Endodermal cell (in vitro differentiated cells): ENCODE measurements at regions not wholly inside any gene's neighbourhood (a gene's known extent, or its start where the extent isn't known, plus 50 kb on each side); places are given as distances from the start of the nearest gene placed in this dataset.
A peak's percentile ranks its signal among the peaks of the same experiment; 100 is the strongest.

Source experiments
- DNase-seq: peaks from one replicate; pipeline ENCODE4 v3.0.0-alpha.2; 2017
- H3K27ac ChIP-seq: 2 replicates; pipeline ENCODE4 v1.5.1; 2013; ENCODE audit warnings: mild to moderate bottlenecking, low read depth, low read length, moderate library complexity
- H3K27me3 ChIP-seq: 2 replicates; pipeline ENCODE4 v1.6.1; 2013; ENCODE audit warnings: mild to moderate bottlenecking, low read length, moderate library complexity; ENCODE audit not compliant: insufficient read depth, control insufficient read depth, poor library complexity, severe bottlenecking
- H3K36me3 ChIP-seq: 2 replicates; pipeline ENCODE4 v1.7.0; 2013; ENCODE audit warnings: mild to moderate bottlenecking, low read length, moderate library complexity; ENCODE audit not compliant: control insufficient read depth, insufficient read depth
- H3K4me1 ChIP-seq: one replicate; pipeline ENCODE4 v1.7.0; 2013; ENCODE audit warnings: low read length; ENCODE audit not compliant: control insufficient read depth, insufficient read depth
- H3K4me3 ChIP-seq: 2 replicates; pipeline ENCODE4 v1.5.1; 2013; ENCODE audit warnings: mild to moderate bottlenecking, low read length, moderate library complexity
- H3K9ac ChIP-seq: 2 replicates; pipeline ENCODE4 v1.6.1; 2013; ENCODE audit warnings: mild to moderate bottlenecking, low read length, moderate library complexity; ENCODE audit not compliant: poor library complexity, severe bottlenecking; ENCODE audit errors: extremely low read depth
- H3K9me3 ChIP-seq: 2 replicates; pipeline ENCODE4 v1.6.1; 2013; ENCODE audit warnings: mild to moderate bottlenecking, low read length, moderate library complexity; ENCODE audit not compliant: control insufficient read depth
- H3K27ac Mint-ChIP-seq: 2 replicates; pipeline ENCODE4 v1.8.0; 2020; ENCODE audit warnings: mixed read lengths
- H3K27me3 Mint-ChIP-seq: 2 replicates; pipeline ENCODE4 v1.8.0; 2021; ENCODE audit warnings: mild to moderate bottlenecking, mixed read lengths; ENCODE audit not compliant: insufficient read depth
- H3K36me3 Mint-ChIP-seq: 2 replicates; pipeline ENCODE4 v1.8.0; 2020; ENCODE audit warnings: low read depth, mixed read lengths
- H3K4me1 Mint-ChIP-seq: 2 replicates; pipeline ENCODE4 v1.8.0; 2020; ENCODE audit warnings: mixed read lengths
- H3K4me3 Mint-ChIP-seq: 2 replicates; pipeline ENCODE4 v1.8.0; 2020; ENCODE audit warnings: mild to moderate bottlenecking, moderate library complexity, mixed read lengths
- H3K9me3 Mint-ChIP-seq: 2 replicates; pipeline ENCODE4 v1.8.0; 2020; ENCODE audit warnings: mild to moderate bottlenecking, mixed read lengths
- CTCF ChIP-seq: fragments of 200-600 bp; sonication (generic); conservative IDR thresholded peaks from 2 replicates; pipeline ENCODE4 v1.5.0; 2021; ENCODE audit warnings: antibody characterized with exemption, mild to moderate bottlenecking
- WGBS, 2 experiments: methylation state at CpG; one replicate each; pipeline versions ENCODE4 v1.1.5 to v1.1.7; 2013; ENCODE audit warnings: missing lambda C conversion rate in 2 of 2, mixed read lengths in 1 of 2; ENCODE audit not compliant: insufficient coverage in 1 of 2, insufficient read length in 1 of 2; 5-methylcytosine and 5-hydroxymethylcytosine counted together

GRCh38 chr5:116773926-116774325 is 199.3 kb upstream of the SEMA6A start:
- Histone ChIP-seq H3K9me3 (no peaks in the 10 kb centered on the region), H3K36me3 (no peaks in the 10 kb centered on the region), H3K9ac (no peak overlapping the region), H3K27ac (no peak overlapping the region), H3K4me3 (peak overlapping the region; percentile 24), H3K4me1 (peaks cover 15% of the 10 kb centered on the region), H3K27me3 (no peaks in the 10 kb centered on the region)
- peak; percentile 92 for DNase-seq
- TF ChIP-seq CTCF = peak; percentile 22
- whole genome bisulfite sequencing, 2 experiments = 0 to 7% methylated on average over 2 to 5 of the region's 5 CpGs
- H3K27ac Mint-ChIP-seq = peak overlapping the region; percentile 94
- H3K27me3 Mint-ChIP-seq = no peaks in the 10 kb centered on the region
- H3K4me3 Mint-ChIP-seq = peak overlapping the region; percentile 2
- no peaks in the 10 kb centered on the region for H3K36me3 Mint-ChIP-seq
- peaks cover 81% of the 10 kb centered on the region for H3K4me1 Mint-ChIP-seq
- no peaks in the 10 kb centered on the region for H3K9me3 Mint-ChIP-seq

GRCh38 chr5:116772806-116773205 is 198.2 kb upstream of the SEMA6A start:
- Mint-ChIP-seq H3K4me3 (peak overlapping the region; percentile 52), H3K9me3 (no peaks in the 10 kb centered on the region), H3K36me3 (no peaks in the 10 kb centered on the region), H3K27ac (peak overlapping the region; percentile 79), H3K27me3 (no peaks in the 10 kb centered on the region), H3K4me1 (peaks cover 72% of the 10 kb centered on the region)
- H3K4me1 ChIP-seq = peaks cover 15% of the 10 kb centered on the region
- 74 to 100% methylated on average over 3 of the region's 3 CpGs for WGBS, 2 experiments
- no peak for DNase-seq
- no peak for TF ChIP-seq CTCF
- H3K9me3 ChIP-seq = no peaks in the 10 kb centered on the region
- H3K4me3 ChIP-seq = no peak overlapping the region
- no peak overlapping the region for H3K27ac ChIP-seq
- H3K27me3 ChIP-seq = no peaks in the 10 kb centered on the region
- no peaks in the 10 kb centered on the region for H3K36me3 ChIP-seq
- H3K9ac ChIP-seq = no peak overlapping the region

- Histone ChIP-seq H3K4me3 (no peak overlapping the region), H3K9ac (no peak overlapping the region), H3K9me3 (no peaks in the 10 kb centered on the region), H3K4me1 (peaks cover 15% of the 10 kb centered on the region), H3K27ac (no peak overlapping the region), H3K27me3 (no peaks in the 10 kb centered on the region), H3K36me3 (no peaks in the 10 kb centered on the region)
- Mint-ChIP-seq H3K9me3 (no peaks in the 10 kb centered on the region), H3K4me3 (peak overlapping the region; percentile 52), H3K27me3 (no peaks in the 10 kb centered on the region), H3K4me1 (peaks cover 67% of the 10 kb centered on the region), H3K36me3 (no peaks in the 10 kb centered on the region), H3K27ac (peak overlapping the region; percentile 88)
- no peak for TF ChIP-seq CTCF
- 84 to 90% methylated on average over 1 of the region's 1 CpG for WGBS, 2 experiments
- no peak for DNase-seq
Measured at GRCh38 chr5:116772152-116772501, 197.5 kb upstream of the SEMA6A start.
